ENCODE measurements at regions not wholly inside any gene's neighbourhood (a gene's known extent, or its start where the extent isn't known, plus 50 kb on each side); places are given as distances from the start of the nearest gene placed in this dataset.

DNA sequence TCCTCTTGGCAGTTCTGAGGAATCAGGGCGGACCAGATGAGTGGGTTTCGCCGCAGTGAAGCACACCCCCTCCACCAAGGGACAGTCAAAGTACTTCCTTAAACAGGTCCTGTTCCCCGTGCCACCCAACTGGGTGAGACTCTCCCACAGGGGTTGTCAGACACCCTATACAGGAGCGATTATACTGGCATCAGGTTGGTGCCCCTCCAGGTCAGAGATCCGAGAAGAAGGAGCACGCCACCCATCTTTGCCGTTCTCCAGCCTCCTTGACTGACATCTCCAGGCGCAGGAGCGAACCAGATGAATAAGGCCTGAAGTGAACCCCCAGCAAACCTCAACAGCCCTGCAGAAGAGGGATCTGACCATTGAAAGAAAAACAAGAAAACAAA lies 108.1 kb upstream of the ZBTB20 start:
- TF ChIP-seq, protein P1, sequence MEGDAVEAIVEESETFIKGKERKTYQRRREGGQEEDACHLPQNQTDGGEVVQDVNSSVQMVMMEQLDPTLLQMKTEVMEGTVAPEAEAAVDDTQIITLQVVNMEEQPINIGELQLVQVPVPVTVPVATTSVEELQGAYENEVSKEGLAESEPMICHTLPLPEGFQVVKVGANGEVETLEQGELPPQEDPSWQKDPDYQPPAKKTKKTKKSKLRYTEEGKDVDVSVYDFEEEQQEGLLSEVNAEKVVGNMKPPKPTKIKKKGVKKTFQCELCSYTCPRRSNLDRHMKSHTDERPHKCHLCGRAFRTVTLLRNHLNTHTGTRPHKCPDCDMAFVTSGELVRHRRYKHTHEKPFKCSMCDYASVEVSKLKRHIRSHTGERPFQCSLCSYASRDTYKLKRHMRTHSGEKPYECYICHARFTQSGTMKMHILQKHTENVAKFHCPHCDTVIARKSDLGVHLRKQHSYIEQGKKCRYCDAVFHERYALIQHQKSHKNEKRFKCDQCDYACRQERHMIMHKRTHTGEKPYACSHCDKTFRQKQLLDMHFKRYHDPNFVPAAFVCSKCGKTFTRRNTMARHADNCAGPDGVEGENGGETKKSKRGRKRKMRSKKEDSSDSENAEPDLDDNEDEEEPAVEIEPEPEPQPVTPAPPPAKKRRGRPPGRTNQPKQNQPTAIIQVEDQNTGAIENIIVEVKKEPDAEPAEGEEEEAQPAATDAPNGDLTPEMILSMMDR (IDR thresholded peaks at IDR 0.05 in 8 of 11, conservative IDR thresholded peaks at IDR 0.05 in 3 of 11), result no peak
- no peak for TF ChIP-seq POLR2A (IDR thresholded peaks at IDR 0.05)
- TF ChIP-seq POLR2AphosphoS5 (IDR thresholded peaks at IDR 0.05), result no peak

Data from spleen (tissue), 7 donors.